HG02798 (cell line): ENCODE measurements at regions not wholly inside any gene's neighbourhood (a gene's known extent, or its start where the extent isn't known, plus 50 kb on each side); places are given as distances from the start of the nearest gene placed in this dataset.

Experiments
- ATAC-seq: cut with Tn5 transposase; IDR thresholded peaks from one replicate; pipeline ENCODE4 v1.9.1; 2021; ENCODE audit warnings: mild to moderate bottlenecking; ENCODE audit not compliant: unreplicated experiment, poor library complexity

DNA sequence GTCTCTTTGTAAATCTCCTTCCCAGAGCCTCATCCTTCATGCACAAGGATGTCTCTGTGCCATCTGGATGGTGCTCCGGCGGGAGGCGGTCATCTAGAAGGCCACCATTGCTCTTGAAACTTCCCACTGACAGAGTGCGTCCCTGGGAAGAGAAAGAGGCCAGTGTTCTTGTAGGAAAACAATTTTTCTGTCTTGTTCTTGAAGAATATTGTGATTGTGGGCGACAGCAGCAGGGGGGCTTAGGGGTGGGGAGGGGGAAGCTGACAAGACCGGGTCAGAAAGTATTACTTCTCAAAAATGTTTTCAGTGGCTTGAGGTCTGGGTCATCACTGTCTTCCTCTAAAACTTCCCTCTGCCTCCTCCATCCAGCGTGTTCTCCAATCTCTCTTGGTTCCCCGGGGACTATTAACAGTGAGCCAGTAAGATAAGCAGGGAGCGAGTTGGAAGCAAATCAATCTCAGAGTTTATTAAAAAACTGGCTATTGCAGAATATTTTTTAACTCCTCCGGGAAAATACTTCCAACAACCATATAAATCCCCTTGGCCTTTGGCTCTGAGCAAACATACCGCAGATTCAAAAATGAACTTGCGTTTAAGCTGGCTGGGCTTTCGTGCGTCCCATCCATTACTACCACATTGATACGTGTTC is 597.8 kb upstream of the MGMT start:
- no peak for ATAC-seq

DNA sequence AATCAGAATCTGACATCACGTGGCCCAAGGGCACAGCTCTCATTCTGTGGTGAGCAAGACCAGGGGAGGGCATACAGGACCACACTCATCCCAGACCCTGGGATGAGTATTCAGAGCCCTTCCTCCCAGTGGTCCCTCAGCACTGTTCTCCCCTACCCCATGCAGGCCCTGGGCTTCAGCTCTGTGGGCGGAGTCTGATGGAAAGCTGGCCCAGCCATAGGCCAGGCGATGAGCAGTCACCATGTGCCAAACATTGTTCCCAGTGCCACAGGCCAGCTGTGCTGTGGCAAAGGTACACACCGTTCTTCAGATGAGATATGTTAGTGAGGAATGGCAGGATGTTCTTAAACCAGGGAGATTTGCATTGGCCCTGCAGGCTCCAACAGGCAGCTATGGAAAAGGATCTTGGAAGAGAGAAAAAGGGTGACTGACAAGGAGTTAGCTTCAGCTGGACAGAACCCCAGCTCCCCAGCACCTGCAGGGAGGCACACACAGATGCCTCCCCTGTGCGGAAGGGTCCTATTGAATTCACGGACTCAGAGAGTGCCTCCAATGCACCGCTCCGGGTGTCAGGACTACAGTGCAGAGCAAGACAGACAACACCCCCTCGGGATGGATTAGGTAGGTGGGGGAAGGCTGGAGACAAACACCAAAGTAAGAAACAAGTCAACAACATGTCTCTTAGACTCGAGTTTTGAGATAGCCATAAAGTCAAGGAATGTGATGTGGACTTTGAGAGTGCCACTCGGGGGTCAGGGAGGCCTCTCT is 596.0 kb upstream of the MGMT start:
- no peak for ATAC-seq

DNA sequence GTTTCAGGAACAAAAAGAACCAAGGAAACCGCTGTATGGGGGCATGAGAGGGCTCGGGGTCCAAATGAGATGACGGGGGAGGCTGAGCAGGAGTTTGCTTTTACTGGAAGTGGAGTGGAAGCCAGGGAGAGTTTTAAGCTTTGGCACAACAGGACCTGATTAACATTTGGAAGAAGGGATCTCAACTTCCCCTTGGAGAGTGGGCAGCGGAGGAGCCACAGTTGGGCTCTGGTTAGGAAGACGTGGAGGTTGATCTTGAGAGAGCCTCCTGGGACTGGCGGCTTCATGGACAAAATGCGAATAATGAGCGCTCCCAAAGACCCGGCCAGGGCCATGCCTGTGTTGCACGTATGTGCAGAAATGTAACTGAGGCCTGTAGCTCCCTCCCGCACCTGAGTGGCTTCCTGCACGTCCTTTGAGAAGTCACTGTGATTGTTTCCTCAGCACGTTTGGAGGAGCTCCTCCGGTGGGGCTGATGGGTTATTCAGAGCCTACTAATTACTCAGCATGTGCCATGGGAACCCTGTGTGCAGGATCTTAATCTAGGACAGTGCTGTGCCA is 595.3 kb upstream of the MGMT start:
- no peak for ATAC-seq

DNA sequence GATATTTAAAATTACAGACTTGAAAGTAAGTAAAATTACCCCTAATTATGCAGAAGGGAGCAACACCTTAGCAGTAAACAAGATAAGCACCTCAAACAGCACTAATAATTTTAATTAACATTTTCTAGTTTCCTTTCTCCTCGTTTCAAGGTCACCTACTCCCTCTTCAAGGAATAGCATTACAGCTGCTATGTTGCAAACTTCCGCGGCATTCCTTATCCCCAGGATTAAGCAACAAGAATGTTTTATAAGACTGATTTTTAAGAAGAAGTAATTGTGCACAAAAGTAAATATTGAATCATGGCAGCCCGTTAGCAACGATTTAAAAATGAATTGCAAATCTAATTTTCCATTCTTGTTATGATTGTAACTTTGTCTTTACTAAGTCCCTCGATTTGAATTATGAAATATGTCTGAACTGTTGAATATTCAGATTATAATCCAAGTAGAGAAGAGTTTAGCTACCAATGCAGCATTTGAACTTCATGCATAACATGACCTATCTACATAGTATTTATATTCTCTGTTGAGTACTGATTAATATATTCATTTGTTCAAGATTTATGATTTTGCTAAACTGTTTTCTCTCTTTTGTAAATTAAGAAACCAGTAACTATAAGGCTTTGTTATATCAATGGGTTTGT is 593.5 kb upstream of the MGMT start:
- no peak for ATAC-seq

DNA sequence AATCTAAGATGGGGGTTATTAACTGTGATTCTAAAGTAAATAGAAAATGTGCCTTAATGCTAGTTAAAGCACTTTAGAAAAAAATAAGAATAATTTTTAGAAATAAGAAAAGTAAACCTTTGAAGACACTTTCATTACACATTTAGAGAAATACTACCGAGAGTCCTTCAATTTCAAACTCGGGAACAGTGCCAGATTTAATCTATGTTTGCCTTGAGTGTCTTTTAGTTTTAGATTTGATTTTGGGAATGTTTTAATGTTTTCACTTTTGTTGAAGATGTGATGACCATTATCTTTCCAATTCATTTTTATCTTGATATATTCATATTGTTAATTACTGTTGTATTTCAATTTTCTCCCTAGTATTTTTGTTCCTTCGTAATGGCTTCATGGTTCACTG is 592.7 kb upstream of the MGMT start:
- no peak for ATAC-seq

DNA sequence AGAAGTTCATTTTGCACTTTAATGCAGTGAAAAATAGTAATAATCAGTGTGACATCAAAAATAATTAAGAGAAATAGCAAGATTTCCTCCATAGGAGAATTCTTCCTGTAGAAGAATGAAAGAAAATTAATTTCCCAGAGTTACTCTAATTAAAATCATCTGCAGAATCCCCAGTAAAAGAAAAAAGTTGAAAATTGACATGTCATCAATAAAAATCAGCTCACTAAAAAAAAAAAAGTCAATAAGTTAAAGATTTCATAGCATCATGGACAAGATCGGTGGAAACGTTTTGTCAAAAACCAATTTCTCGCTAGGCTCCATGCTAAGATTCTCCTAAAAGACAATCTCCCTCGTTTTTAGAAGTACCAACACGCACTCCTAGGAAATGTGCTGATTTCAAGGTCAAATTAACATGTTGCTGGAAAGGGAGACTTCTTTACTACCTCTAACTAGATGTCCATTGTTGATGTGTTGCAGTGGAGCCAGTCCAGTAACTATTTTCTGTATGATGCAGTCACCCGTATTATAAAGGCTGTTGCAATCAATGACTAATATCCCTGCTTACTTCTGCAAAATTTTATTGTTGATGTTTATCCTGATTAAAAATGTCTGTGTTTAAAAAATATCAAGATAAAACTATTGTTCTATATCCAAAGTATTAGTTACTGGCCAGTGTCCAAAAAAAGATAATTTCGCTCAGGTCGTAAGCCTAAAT is 591.9 kb upstream of the MGMT start:
- ATAC-seq, result no peak

DNA sequence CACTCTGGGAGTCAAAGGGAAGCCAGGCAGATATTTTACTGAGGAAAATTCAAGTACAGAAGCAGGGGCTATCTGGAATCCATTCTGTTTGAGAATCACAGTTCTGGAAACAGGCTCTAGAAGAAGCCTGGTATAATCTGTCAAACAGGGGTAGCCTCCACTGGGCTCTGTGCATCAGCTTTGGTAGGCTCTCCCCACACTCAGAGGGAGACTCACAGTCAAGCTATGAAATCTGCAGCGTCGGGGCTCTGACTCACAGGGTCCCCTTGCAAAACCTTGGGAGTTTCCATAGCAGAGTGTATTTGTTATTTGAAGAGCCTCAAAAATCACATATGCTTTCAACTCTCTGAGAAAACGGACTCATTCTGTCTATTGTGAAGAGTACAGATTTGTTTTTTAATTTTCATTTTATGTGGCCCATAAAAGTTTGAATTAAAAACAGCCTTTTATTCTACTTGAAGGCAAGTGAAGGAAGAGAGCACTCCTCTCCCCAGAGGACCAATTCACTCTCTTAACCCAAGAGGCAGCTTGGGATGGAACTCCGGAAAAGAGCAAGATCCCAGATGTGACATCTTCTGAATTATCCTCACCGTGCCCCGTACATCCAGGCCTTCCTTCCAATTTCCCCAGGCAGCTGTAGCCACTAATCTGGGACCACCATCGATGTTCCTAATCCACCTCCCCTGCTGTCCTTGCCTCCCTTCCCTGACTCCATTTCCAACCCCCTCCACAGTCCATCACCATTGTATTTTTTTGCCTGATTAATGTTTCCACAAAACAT is 590.9 kb upstream of the MGMT start:
- no peak for ATAC-seq

DNA sequence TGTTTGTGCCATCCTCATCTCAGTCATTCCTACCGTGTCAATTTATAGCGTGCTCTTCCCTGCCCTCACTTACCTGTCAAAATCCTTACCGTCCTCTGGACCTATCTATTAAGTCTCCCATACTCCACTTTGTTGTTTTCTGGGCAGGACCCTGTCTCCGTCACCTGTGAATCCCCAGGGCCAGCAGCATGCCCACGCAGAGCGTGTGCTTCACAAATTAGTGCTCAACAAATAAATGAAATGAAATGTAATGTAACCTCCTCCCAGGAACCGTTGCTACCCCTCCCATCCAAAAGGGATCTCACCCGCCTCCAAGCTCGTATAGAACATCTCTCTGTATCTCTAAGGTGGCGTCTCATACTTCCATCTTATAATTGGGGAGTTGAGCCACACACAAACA is 589.9 kb upstream of the MGMT start:
- ATAC-seq, result no peak

DNA sequence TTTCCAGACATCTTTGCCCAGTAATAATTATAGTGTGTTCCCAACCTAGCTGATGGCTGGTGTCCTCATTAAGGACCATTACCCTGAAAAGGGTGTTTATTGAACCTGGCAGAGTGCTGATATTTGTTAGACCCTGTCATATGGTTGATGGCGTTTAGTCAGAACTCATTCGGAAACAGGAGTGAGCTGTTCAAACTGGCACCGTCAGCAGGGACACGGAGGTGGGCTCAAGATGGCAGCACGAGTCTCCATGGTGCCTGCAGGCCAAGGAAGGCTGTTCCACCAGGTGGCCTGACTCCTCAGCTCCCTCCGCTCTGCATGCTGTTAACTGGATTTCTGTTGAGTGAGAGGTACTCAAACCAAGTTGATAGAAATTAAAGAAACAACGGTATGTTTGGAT is 589.1 kb upstream of the MGMT start:
- no peak for ATAC-seq

DNA sequence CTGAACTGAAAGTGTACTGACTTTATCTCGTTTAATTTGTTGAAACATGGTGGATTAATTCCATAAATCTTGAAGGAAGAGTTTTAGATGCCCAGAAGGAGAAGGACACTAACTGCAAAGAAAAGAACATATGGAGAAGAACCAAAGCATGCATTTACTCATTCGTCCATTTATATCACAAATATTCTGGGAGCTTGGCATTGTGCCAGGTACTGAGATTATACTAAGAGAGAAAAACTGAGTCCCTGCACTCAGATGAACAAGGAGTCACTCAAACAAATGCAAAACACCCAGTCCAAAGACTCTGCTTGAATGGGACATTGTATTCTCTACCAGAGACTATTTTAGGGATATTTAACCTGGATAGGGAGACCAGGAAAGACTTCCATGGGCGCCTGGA is 588.0 kb upstream of the MGMT start:
- no peak for ATAC-seq

DNA sequence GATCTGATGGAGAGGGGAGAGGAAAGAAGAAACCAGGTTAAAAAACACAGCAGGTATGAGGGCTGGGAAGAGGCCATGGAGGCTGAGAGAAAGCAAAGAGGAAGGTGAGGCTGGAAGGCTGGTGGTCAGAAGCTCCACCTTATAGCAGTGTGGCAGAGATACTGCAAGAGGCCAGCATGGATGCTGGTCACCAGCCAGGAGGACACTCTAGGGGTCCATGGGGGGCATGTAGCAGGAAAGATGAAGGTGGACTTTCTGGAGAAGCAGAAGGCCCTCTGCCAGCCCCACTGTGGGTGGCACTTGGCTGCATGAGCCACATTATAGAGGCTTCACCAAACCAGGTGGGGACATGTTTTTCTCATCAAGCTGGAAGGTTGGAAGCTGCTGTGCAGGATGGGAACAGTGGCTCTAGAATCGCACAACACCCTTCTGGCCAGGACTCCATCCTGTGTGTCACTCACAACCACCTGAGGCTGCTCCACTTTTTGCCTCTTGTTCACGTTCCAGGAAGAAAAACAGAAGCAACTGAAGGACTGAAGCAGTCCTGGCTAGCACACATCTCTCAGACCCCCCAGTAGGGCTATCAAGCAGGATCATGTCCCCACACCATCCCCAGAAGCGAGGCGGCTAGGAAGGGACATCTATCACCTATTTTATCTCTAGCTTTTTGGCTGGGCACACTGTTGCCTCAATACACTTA is 587.5 kb upstream of the MGMT start:
- ATAC-seq, result no peak

DNA sequence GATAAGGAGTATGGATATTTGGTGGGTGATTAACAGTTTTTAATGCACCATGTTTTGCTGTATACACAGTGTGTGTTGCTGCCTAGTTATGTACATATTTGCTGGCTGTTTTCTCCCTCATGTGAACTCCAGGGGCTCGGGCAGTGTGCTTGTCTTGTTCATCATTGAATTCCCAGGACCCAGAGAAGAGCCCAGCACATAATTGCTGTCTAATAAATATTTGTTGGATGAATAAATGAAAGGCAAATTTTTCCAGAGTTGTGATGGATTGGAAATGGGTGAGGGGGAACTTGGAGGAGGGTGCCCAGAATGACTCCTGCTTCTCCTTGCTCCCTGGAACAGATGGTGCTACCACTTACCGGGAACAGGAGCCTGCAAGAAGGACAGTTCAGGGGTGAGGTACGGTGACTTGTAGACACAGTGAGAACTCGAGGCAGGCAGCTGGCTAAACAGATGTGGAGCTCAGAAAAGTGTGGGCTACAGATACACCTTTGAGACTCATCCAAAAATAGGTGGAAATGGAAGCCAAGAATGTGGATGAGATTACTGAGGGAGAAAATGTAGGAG is 586.8 kb upstream of the MGMT start:
- ATAC-seq, result no peak

DNA sequence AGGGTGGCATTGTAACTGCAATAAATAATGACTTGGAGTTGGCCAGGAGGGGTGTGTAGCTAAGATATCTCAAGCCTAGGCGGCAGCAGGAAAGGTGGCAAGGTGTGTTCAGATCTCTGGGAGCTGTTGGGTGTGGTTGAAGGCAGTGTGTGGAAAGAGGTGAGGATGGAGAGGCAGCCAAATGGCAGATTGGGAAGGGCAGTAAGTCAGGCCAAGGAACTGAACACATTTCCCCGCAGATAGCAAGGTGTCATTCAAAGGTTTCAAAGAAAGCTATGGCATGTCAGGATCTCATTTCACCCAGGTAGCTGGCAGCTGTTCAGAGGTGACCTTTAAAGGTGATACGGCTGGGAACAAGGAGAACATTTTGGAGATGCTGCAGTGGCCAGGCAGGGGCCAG is 586.0 kb upstream of the MGMT start:
- ATAC-seq, result no peak

DNA sequence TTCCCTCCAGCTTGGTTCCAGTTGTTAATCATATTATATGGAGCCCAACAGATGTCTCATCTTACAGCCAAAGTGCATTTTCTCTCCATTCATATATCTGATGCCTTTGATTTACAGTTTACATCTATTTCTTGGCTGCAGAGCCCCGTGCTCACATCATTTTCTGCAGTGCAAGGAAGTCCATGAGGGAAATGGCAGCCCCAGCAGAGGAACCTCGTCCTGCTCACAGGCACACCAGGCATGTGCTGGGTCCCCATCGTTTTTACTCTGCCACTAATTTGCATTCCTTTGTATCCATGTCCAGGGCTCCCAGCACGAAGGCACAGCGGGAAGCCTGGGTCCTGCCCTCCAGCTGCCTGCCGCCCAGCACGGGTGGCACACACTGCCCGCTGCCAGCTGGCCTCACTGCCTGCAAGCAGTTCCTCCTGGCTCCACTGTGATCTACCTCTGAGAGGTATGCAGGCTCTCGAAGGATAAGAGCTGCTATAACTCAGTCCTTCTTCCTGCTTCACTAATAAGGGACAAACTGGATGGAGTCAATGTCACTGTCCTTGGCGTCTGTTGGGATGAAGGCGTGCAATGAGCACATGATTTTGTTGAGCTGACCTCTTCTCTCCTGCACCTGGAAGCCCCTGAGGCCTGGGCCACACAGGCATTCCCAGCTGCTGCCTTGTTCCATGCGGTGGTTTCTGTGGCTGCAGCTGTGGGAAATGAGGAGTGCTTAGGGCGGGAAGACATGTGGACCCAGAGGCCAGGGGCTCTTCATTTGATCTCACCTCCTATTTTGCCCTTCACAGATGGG is 583.6 kb upstream of the MGMT start:
- no peak for ATAC-seq

DNA sequence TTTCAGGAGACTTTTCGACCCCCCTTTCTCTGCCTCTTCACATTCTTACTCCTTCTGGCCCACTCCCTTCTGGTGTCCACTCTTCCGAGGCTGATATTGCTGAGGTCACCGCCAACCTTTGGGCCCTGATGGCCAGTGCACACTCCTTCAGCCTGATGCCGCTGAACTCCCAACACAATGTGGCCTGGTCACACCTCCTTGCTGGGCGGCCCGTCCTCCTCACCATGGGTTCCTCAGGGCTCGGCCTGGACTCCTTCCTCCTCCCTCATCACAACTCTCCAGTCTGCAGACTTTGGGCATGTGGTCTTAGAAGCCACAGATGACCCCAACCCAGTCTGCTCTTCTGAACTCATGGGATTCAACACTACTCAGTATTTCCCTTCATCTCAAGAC is 583.0 kb upstream of the MGMT start:
- ATAC-seq, result no peak

DNA sequence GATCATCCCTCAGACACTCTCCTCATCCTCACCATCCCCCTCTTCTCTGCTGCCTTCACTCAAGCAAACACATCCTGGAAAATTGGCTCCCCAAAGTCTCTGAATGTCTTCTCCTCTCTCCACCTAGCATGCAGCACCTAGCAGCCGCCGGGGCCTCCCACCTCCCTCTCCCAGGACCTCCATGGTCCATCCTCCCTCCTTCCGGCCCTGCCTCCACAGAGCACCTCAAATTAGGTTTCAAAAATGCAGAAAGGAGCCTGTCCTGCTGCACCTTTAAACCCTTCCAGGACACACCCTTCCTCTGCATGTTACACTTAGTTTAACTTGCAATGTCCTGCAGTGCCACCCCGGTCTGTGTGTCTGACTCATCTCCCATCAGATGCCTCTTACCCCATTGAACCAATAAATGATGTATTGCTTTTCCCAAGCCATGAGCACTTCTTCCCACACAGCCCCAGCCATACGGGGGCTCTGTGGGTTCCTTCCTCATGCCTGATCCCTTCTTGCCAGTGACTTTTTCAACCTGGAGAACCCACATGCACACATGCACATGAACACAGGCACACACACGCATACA is 582.5 kb upstream of the MGMT start:
- ATAC-seq, result no peak

DNA sequence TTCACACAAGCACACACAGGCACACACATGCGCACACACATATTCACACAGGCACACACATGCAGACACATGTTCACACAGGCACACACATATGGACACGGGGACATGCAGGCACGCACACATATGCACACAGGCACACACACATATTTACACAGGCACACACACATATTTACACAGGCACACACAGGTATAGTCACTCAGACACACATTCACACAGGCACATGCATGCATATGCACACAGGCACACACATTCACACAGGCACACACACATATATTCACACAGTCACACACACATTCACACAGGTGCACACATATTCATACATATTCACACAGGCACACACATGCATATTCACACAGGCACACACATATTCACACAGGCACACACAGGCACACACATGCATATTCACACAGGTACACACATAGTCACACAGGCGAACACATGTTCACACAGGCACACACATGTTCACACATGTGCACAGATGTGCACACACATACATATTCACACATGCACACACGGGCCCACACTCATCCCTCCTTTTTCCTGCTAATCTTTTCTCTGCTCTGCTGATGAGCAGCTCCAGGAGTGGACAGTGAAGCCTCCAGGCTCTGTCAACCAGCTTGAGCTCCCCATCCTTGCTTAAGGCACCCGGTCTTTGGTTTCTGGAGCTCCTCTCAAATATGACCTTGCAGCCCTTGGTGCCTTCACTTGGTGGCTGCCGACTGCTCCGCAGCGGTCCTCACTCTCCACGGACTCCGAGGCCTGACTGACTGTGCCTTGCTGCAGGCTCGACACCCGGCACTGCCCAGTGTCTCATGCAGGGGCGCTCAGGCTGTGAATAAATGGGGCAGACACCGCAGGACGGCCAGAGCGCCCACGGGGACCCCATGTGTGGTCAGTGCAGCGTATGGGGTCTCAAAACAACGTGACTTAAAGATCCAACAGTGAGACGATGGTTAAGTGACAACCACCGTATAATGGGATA is 581.2 kb upstream of the MGMT start:
- no peak for ATAC-seq
